Glutamatergic neuron (in vitro differentiated cells): ENCODE measurements at regions not wholly inside any gene's neighbourhood (a gene's known extent, or its start where the extent isn't known, plus 50 kb on each side); places are given as distances from the start of the nearest gene placed in this dataset.

Source experiments
- DNase-seq: peaks from one replicate; pipeline ENCODE4 v3.0.0; 2022
- H3K27ac Mint-ChIP-seq: one replicate; pipeline ENCODE4 v1.8.0; 2020; ENCODE audit warnings: mild to moderate bottlenecking, mixed read lengths, inconsistent platforms; ENCODE audit not compliant: unreplicated experiment
- H3K27me3 Mint-ChIP-seq: one replicate; pipeline ENCODE4 v1.8.0; 2020; ENCODE audit warnings: mild to moderate bottlenecking, moderate library complexity, mixed read lengths, inconsistent platforms; ENCODE audit not compliant: unreplicated experiment
- H3K36me3 Mint-ChIP-seq: one replicate; pipeline ENCODE4 v1.8.0; 2020; ENCODE audit warnings: mild to moderate bottlenecking, mixed read lengths, inconsistent platforms; ENCODE audit not compliant: unreplicated experiment
- H3K4me1 Mint-ChIP-seq: one replicate; pipeline ENCODE4 v1.8.0; 2020; ENCODE audit warnings: mild to moderate bottlenecking, low read depth, mixed read lengths, inconsistent platforms; ENCODE audit not compliant: unreplicated experiment
- H3K4me3 Mint-ChIP-seq: one replicate; pipeline ENCODE4 v1.8.0; 2020; ENCODE audit warnings: mild to moderate bottlenecking, mixed read lengths, inconsistent platforms; ENCODE audit not compliant: unreplicated experiment
- H3K9me3 Mint-ChIP-seq: one replicate; pipeline ENCODE4 v1.8.0; 2020; ENCODE audit warnings: mild to moderate bottlenecking, moderate library complexity, mixed read lengths, inconsistent platforms; ENCODE audit not compliant: unreplicated experiment
- TF ChIP-seq, protein P1 (sequence below): fragments of 200-600 bp; sonication (generic); IDR thresholded peaks from one replicate; pipeline ENCODE4 v1.5.0; 2021; ENCODE audit not compliant: partially characterized antibody, unreplicated experiment

DNA sequence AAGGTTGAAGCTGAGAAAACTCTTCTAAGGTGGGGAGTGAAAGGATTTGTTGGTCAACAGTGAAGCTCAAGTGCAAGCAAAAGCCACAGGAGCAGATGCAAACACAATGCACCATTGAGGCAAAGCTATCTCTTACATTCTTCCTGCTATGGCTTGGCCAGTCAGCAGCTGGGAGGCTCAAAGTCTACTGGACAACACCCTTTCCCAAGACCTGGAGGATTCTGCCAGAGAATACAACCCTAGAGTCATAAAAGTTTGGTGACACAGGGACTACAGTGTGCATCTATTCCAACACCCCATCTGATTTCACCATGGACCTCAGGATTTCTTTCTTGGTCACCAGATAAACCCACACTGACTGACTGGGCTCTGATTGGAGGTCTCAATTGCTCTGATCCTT lies 342.0 kb downstream of the HRH4 start:
- H3K27ac Mint-ChIP-seq, result no peak overlapping the region
- DNase-seq, result no peak

DNA sequence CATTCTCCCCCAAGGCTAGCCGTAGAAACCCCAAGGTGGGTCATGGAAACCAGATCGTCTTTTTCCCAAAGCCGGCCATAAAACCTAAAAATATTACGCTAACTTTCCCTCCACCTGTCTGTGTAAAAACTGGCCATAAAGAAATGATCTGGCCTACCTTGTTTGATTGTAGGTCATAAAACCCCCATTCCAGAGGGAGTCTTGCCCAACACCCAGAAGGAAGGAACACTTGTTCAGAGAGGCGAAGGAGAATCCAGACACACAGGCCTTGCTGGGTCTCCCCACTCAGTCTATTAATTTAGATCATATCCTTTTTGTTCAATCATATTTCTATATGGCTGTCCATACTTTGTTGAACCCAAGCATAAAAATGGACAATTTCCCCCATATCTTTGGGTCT lies 344.7 kb downstream of the HRH4 start:
- H3K27ac Mint-ChIP-seq, result no peak overlapping the region
- H3K27me3 Mint-ChIP-seq, result no peaks in the 10 kb centered on the region
- H3K4me3 Mint-ChIP-seq, result no peak overlapping the region
- H3K9me3 Mint-ChIP-seq, result no peaks in the 10 kb centered on the region
- DNase-seq, result no peak
- TF ChIP-seq, protein P1, sequence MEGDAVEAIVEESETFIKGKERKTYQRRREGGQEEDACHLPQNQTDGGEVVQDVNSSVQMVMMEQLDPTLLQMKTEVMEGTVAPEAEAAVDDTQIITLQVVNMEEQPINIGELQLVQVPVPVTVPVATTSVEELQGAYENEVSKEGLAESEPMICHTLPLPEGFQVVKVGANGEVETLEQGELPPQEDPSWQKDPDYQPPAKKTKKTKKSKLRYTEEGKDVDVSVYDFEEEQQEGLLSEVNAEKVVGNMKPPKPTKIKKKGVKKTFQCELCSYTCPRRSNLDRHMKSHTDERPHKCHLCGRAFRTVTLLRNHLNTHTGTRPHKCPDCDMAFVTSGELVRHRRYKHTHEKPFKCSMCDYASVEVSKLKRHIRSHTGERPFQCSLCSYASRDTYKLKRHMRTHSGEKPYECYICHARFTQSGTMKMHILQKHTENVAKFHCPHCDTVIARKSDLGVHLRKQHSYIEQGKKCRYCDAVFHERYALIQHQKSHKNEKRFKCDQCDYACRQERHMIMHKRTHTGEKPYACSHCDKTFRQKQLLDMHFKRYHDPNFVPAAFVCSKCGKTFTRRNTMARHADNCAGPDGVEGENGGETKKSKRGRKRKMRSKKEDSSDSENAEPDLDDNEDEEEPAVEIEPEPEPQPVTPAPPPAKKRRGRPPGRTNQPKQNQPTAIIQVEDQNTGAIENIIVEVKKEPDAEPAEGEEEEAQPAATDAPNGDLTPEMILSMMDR, result no peak
- no peaks in the 10 kb centered on the region for H3K4me1 Mint-ChIP-seq
- peaks cover 6% of the 10 kb centered on the region for H3K36me3 Mint-ChIP-seq

More for the DNA sequence above, 342.0 kb downstream of the HRH4 start:
- TF ChIP-seq, protein P1, result no peak
- Mint-ChIP-seq H3K27me3 (no peaks in the 10 kb centered on the region), H3K4me1 (peaks cover 2% of the 10 kb centered on the region), H3K36me3 (no peaks in the 10 kb centered on the region), H3K4me3 (no peak overlapping the region), H3K9me3 (no peaks in the 10 kb centered on the region)

DNA sequence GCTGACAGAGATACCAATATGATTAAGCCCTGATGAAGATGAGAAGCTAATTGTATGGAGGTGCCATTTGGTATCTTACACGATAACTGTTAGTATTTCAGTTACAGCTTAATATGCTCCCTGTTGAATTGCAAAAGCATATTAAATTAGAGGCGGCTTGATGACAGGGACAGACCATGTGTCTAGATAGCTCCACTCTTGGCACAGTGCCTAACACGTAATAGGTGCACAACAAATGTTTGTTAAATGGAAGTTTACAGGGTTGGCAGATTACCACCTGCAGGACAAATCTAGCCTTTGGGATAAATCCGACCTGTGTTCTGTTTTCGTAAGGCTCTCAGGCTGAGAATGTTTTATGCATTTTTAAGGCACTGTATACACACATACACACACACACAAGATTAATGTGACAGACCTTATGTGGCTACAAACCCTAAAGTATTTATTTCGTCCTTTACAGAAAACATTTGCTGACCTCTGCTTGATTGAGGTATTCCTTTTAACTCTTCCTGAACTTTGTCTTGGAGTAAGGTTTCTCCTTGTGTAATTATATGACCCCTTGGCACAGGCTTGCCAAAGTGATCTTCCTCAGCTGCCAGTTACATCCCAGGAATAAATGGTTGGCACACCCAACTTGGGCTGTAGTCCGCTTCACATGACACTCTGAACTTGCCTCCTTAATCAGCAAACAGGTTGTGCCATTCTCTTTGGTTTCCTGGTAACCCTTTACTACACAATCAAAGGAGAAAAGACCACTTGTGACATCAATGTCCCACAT lies 348.9 kb downstream of the HRH4 start:
- H3K27me3 Mint-ChIP-seq, result no peaks in the 10 kb centered on the region
- H3K9me3 Mint-ChIP-seq, result peaks cover 5% of the 10 kb centered on the region
- TF ChIP-seq, protein P1, result no peak
- DNase-seq, result no peak
- no peak overlapping the region for H3K27ac Mint-ChIP-seq
- no peak overlapping the region for H3K4me3 Mint-ChIP-seq
- H3K36me3 Mint-ChIP-seq, result peaks cover 6% of the 10 kb centered on the region
- no peaks in the 10 kb centered on the region for H3K4me1 Mint-ChIP-seq

DNA sequence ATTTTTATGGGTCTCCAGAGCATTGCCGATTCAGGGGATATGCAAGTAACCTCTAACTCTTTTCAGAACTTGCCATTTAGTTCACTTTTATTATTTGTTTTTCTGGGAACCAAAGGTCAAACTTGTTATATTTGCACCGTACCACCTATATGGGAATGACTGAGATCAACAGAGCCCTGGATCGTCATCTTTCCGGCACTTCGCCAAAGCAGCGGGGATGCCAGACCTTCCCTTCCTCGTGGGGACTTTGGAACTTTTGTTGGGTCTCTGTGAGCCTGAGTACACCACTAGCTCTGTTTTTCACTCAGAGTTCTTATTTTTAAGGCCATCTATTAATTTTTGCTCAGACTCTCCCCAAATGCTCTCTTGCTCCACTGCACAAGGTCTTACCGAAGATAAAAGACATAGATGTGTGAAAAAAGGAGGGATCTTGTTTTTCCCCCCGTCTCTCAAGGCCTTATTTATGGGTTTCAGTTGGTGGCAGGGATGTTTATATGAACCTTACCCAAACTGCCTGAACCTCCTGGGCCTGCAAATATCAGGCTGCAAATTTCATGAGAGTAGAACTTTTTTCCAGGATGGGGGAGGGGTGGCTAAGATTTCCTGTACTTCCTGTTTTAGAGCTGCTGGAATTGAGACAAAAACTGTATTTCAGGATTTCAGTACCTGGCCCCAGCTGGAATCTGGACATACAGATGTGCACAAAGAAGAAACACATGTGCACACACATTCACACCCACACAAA lies 350.3 kb downstream of the HRH4 start:
- TF ChIP-seq, protein P1, result no peak
- Mint-ChIP-seq H3K9me3 (peaks cover 5% of the 10 kb centered on the region), H3K36me3 (peaks cover 6% of the 10 kb centered on the region), H3K27me3 (no peaks in the 10 kb centered on the region), H3K27ac (no peak overlapping the region), H3K4me3 (no peak overlapping the region), H3K4me1 (no peaks in the 10 kb centered on the region)
- no peak for DNase-seq
